HCT116 (cell line): ENCODE measurements at regions not wholly inside any gene's neighbourhood (a gene's known extent, or its start where the extent isn't known, plus 50 kb on each side); places are given as distances from the start of the nearest gene placed in this dataset.

Experiments
- ATAC-seq: fragments of 200-7000 bp; cut with Tn5 transposase; 2 replicates; pipeline ENCODE4 v1.9.1; 2020; ENCODE audit warnings: mild to moderate bottlenecking, moderate library complexity
- BruUV-seq: library from RNA; stranded (reverse); fragments of 400-500 nt; replicated peaks from 2 replicates; lab custom pipeline; 2021; lab: Mats Ljungman, UMichigan
- CTCF ChIA-PET: fragments of 300-600 bp; sonication (Branson Sonifier 250); formaldehyde crosslinking; loops from one replicate; lab custom pipeline; 2021; ENCODE audit warnings: antibody characterized with exemption; lab: Charles Lee
- POLR2A ChIA-PET: fragments of 300-600, 350-600 bp; sonication (Branson Sonifier 250); formaldehyde crosslinking; loops from one replicate; lab custom pipeline; 2021; ENCODE audit warnings: antibody characterized with exemption; lab: Charles Lee
- RAD21 ChIA-PET, 2 experiments: fragments of 300-600 bp; sonication (Branson Sonifier 250); formaldehyde crosslinking; loops; one replicate each; lab custom pipeline; 2023; ENCODE audit warnings: low total read pairs in 2 of 2; ENCODE audit not compliant: uncharacterized antibody in 2 of 2, unreplicated experiment in 2 of 2, low non-redundant PET in 1 of 2; lab: Charles Lee
- DNase-seq: peaks from one replicate; pipeline ENCODE4 v3.0.0-alpha.2; 2010; ENCODE audit warnings: low read depth, low spot score
- H2AFZ ChIP-seq: fragments of 200-600 bp; shearing (Covaris generic), sonication (generic); 2 replicates; pipeline ENCODE4 v1.6.1; 2017; ENCODE audit warnings: low read depth, mixed run types, mixed read lengths, antibody characterized with exemption, low read length; ENCODE audit not compliant: poor library complexity, severe bottlenecking
- H3K27ac ChIP-seq: 2 replicates; pipeline ENCODE4 v1.5.1; 2012; ENCODE audit warnings: low read depth, low read length
- H3K27me3 ChIP-seq: fragments of 200-600 bp; sonication (generic); 2 replicates; pipeline ENCODE4 v1.6.1; 2016; ENCODE audit warnings: mixed run types, low read length, mixed read lengths; ENCODE audit not compliant: insufficient read depth
- H3K36me3 ChIP-seq, 2 experiments: fragments of 200-500 bp in 1 of 2; fragments of 200-600 bp in 1 of 2; sonication (Bioruptor generic) in 1 of 2; sonication (generic) in 1 of 2; 2 replicates each; pipeline versions ENCODE4 v1.5.1 to v1.6.1; 2014 to 2016; ENCODE audit warnings: low read length in 2 of 2, inconsistent platforms in 1 of 2, mixed read lengths in 1 of 2, mixed run types in 1 of 2; ENCODE audit not compliant: insufficient read depth in 2 of 2, control insufficient read depth in 1 of 2
- H3K4me1 ChIP-seq, 2 experiments: fragments of 200-600 bp in 1 of 2; sonication (generic) in 1 of 2; 2 replicates each; pipeline versions ENCODE4 v1.5.1 to v1.6.1; 2012 to 2017; ENCODE audit warnings: low read length in 2 of 2, inconsistent platforms in 1 of 2, mild to moderate bottlenecking in 1 of 2, mixed read lengths in 1 of 2, mixed run types in 1 of 2, moderate library complexity in 1 of 2; ENCODE audit not compliant: insufficient read depth in 2 of 2, control insufficient read depth in 1 of 2
- H3K4me2 ChIP-seq: fragments of 200-600 bp; sonication (generic); 2 replicates; pipeline ENCODE4 v1.6.1; 2017; ENCODE audit warnings: mixed run types, low read length, mixed read lengths
- H3K4me3 ChIP-seq, 2 experiments: fragments of 200-600 bp in 1 of 2; sonication (generic) in 1 of 2; replicated peaks in 1 of 2; 2 replicates each; pipeline ENCODE4 v1.5.1; 2011 to 2016; ENCODE audit warnings: low read length in 2 of 2, control low read depth in 1 of 2, low read depth in 1 of 2, mild to moderate bottlenecking in 1 of 2, mixed read lengths in 1 of 2, mixed run types in 1 of 2
- H3K79me2 ChIP-seq: fragments of 200-600 bp; sonication (generic); 2 replicates; pipeline ENCODE4 v1.6.1; 2017; ENCODE audit warnings: mild to moderate bottlenecking, mixed run types, low read length, moderate library complexity, mixed read lengths; ENCODE audit not compliant: insufficient read depth
- H3K9ac ChIP-seq: fragments of 200-600 bp; sonication (generic); 2 replicates; pipeline ENCODE4 v1.6.1; 2016; ENCODE audit warnings: low read length, mixed read lengths
- H3K9me2 ChIP-seq: fragments of 200-600 bp; sonication (generic), shearing (Covaris generic); 2 replicates; pipeline ENCODE4 v1.6.1; 2017; ENCODE audit warnings: mixed run types, mild to moderate bottlenecking, moderate library complexity; ENCODE audit not compliant: insufficient read depth
- H3K9me3 ChIP-seq, 2 experiments: fragments of 200-500 bp in 1 of 2; fragments of 200-600 bp in 1 of 2; sonication (Bioruptor generic) in 1 of 2; sonication (generic) in 1 of 2; 2 replicates each; pipeline ENCODE4 v1.6.1; 2014 to 2017; ENCODE audit warnings: low read length in 2 of 2, mixed read lengths in 2 of 2, inconsistent platforms in 1 of 2, low read depth in 1 of 2, mild to moderate bottlenecking in 1 of 2, mixed run types in 1 of 2, moderate library complexity in 1 of 2; ENCODE audit not compliant: control insufficient read depth in 1 of 2, insufficient read depth in 1 of 2
- H4K20me1 ChIP-seq: fragments of 200-600 bp; sonication (generic), shearing (Covaris generic); 2 replicates; pipeline ENCODE4 v1.6.1; 2017; ENCODE audit warnings: mixed run types, mild to moderate bottlenecking, moderate library complexity; ENCODE audit not compliant: insufficient read depth
- CEBPB ChIP-seq: IDR thresholded peaks from 2 replicates; pipeline ENCODE4 v1.6.1; 2012; ENCODE audit warnings: low read depth
- EGR1 ChIP-seq: IDR thresholded peaks from 2 replicates; pipeline ENCODE4 v1.6.1; 2012; ENCODE audit warnings: low read depth
- ELF1 ChIP-seq: IDR thresholded peaks from 2 replicates; pipeline ENCODE4 v1.6.1; 2012; ENCODE audit warnings: low read depth, borderline replicate concordance
- EZH2phosphoT487 ChIP-seq: fragments of 200-600 bp; IDR thresholded peaks from 2 replicates; pipeline ENCODE4 v1.6.1; 2018; ENCODE audit warnings: antibody characterized with exemption, borderline replicate concordance
- FOSL1 ChIP-seq: IDR thresholded peaks from 2 replicates; pipeline ENCODE4 v1.6.1; 2012; ENCODE audit warnings: low read depth
- POLR2A ChIP-seq: IDR thresholded peaks from 2 replicates; pipeline ENCODE4 v1.7.0; 2011; ENCODE audit warnings: borderline replicate concordance; ENCODE audit not compliant: insufficient read depth, insufficient read length; ENCODE audit errors: extremely low read depth
- POLR2AphosphoS5 ChIP-seq: IDR thresholded peaks from 2 replicates; pipeline ENCODE4 v1.6.1; 2011; ENCODE audit warnings: mild to moderate bottlenecking, low read depth, low read length, moderate library complexity
- REST ChIP-seq: IDR thresholded peaks from 2 replicates; pipeline ENCODE4 v1.6.1; 2012; ENCODE audit warnings: low read depth
- SIN3A ChIP-seq: IDR thresholded peaks from 2 replicates; pipeline ENCODE4 v1.6.1; 2012; ENCODE audit warnings: low read depth
- SRF ChIP-seq: IDR thresholded peaks from 2 replicates; pipeline ENCODE4 v1.6.1; 2012; ENCODE audit warnings: low read depth
- YY1 ChIP-seq: IDR thresholded peaks from 2 replicates; pipeline ENCODE4 v1.6.1; 2011; ENCODE audit warnings: low read length, low read depth, moderate library complexity, mild to moderate bottlenecking; ENCODE audit not compliant: insufficient replicate concordance; ENCODE audit errors: extremely low read depth
- ZBTB33 ChIP-seq: IDR thresholded peaks from 2 replicates; pipeline ENCODE4 v1.6.1; 2011; ENCODE audit warnings: mild to moderate bottlenecking, low read length, moderate library complexity; ENCODE audit not compliant: insufficient replicate concordance; ENCODE audit errors: extremely low read depth
- ZFX ChIP-seq: fragments of 450-650 bp; IDR thresholded peaks from 2 replicates; pipeline ENCODE4 v1.6.1; 2017
- ZNF274 ChIP-seq: fragments of 200-500 bp; sonication (Bioruptor generic); IDR thresholded peaks from 2 replicates; pipeline ENCODE4 v1.6.1; 2014; ENCODE audit warnings: mild to moderate bottlenecking, low read depth, low read length, inconsistent platforms
- intact Hi-C: fragments of 100-400 bp; cut with micrococcal nuclease; formaldehyde crosslinking; loops from 2 replicates; pipeline ENCODE4 v1.10.0; 2022

- POLR2A ChIA-PET: no interaction called here
- Histone ChIP-seq H3K9me2 (no peaks in the 10 kb centered on the region), H3K4me3 (no peak overlapping the region), H4K20me1 (no peaks in the 10 kb centered on the region), H2AFZ (no peak overlapping the region), H3K9me3 (no peaks in the 10 kb centered on the region), H3K79me2 (no peaks in the 10 kb centered on the region), H3K4me2 (no peak overlapping the region), H3K27me3 (no peaks in the 10 kb centered on the region)
- CTCF ChIA-PET: no interaction called here
- no TSS peak for BruUV-seq
- no peak for TF ChIP-seq ZNF274
- no peak for TF ChIP-seq REST
- TF ChIP-seq YY1: no peak
- no peak for TF ChIP-seq ZBTB33
- TF ChIP-seq ELF1: no peak
- TF ChIP-seq EGR1: no peak
- no peak for TF ChIP-seq SRF
- no peak for TF ChIP-seq ZFX
- TF ChIP-seq EZH2phosphoT487: no peak
- no peak for TF ChIP-seq POLR2A
- no peak for TF ChIP-seq CEBPB
- no peak for TF ChIP-seq POLR2AphosphoS5
- no peak for TF ChIP-seq FOSL1
- TF ChIP-seq SIN3A: no peak
- TF ChIP-seq, all 23 proteins: peak for 0
- Histone ChIP-seq H3K4me1 (peaks cover 4% of the 10 kb centered on the region in 2 experiments; a peak in 1 of 4 replicates), H3K9ac (no peak overlapping the region), H3K36me3 (no peaks in the 10 kb centered on the region), H3K27ac (no peak overlapping the region)
- ATAC-seq (no peak), DNase-seq (no peak)
- intact Hi-C loops: no loop called here
- RAD21 ChIA-PET: no interaction called here
These were observed 78.1 kb upstream of the JAK1 start for GRCh38 chr1:65044411-65044810.
